H1 (cell line): ENCODE measurements at regions not wholly inside any gene's neighbourhood (a gene's known extent, or its start where the extent isn't known, plus 50 kb on each side); places are given as distances from the start of the nearest gene placed in this dataset.

ENCODE experiments used
- CTCF ChIA-PET: fragments of 300-600 bp; sonication (Branson Sonifier 250); formaldehyde crosslinking; loops from one replicate; lab custom pipeline; 2021; ENCODE audit not compliant: partially characterized antibody; lab: Charles Lee
- POLR2A ChIA-PET: fragments of 300-600 bp; sonication (Branson Sonifier 250); formaldehyde crosslinking; loops from one replicate; lab custom pipeline; 2021; ENCODE audit warnings: inconsistent platforms; ENCODE audit not compliant: partially characterized antibody; lab: Charles Lee
- DNase-seq, 2 experiments: peaks; one replicate each; pipeline versions ENCODE4 v3.0.0 to v3.0.0-alpha.2; 2010 to 2022; ENCODE audit warnings: low spot score in 2 of 2, low read depth in 1 of 2, mixed read lengths in 1 of 2
- FAIRE-seq: peaks from 2 replicates; lab custom pipeline; 2011; peaks lifted over from hg19 to GRCh38; lab: Jason Lieb, UNC
- H2AFZ ChIP-seq: 2 replicates; pipeline ENCODE4 v1.8.1; 2012; ENCODE audit warnings: low read length, inconsistent platforms
- H2AK5ac ChIP-seq: 2 replicates; pipeline ENCODE4 v1.6.1; 2013; ENCODE audit warnings: low read depth, low read length
- H2BK120ac ChIP-seq: replicated peaks from 2 replicates; pipeline ENCODE3; 2013; ENCODE audit warnings: low read depth, low read length, inconsistent platforms
- H2BK12ac ChIP-seq: 2 replicates; pipeline ENCODE4 v1.6.1; 2013; ENCODE audit warnings: low read depth, low read length
- H2BK15ac ChIP-seq: 2 replicates; pipeline ENCODE4 v1.6.1; 2013; ENCODE audit warnings: low read length
- H2BK20ac ChIP-seq: 2 replicates; pipeline ENCODE4 v1.6.1; 2013; ENCODE audit warnings: low read length
- H2BK5ac ChIP-seq: 2 replicates; pipeline ENCODE4 v1.6.1; 2013; ENCODE audit warnings: low read depth, low read length
- H3K14ac ChIP-seq: 2 replicates; pipeline ENCODE4 v1.6.1; 2013; ENCODE audit warnings: inconsistent platforms; ENCODE audit not compliant: insufficient read length
- H3K18ac ChIP-seq: 2 replicates; pipeline ENCODE4 v1.6.1; 2013; ENCODE audit warnings: low read length; ENCODE audit errors: extremely low read depth
- H3K23ac ChIP-seq: 2 replicates; pipeline ENCODE4 v1.6.1; 2013; ENCODE audit warnings: inconsistent platforms; ENCODE audit not compliant: insufficient read length
- H3K23me2 ChIP-seq: 2 replicates; pipeline ENCODE4 v1.6.1; 2013; ENCODE audit warnings: low read depth, low read length
- H3K27ac ChIP-seq: 2 replicates; pipeline ENCODE4 v1.6.1; 2011; ENCODE audit warnings: low read depth, low read length, inconsistent platforms
- H3K27me3 ChIP-seq, 4 experiments: replicated peaks in 1 of 4; 1 replicate in 1 of 4; 2 replicates in 3 of 4; pipeline versions ENCODE4 v1.6.1 to v1.8.1; 2011 to 2013; ENCODE audit warnings: low read length in 3 of 4, mild to moderate bottlenecking in 3 of 4, inconsistent platforms in 2 of 4, mixed read lengths in 2 of 4, moderate library complexity in 1 of 4; ENCODE audit not compliant: control insufficient read depth in 3 of 4, insufficient read depth in 3 of 4; ENCODE audit errors: extremely low read depth in 1 of 4
- H3K36me3 ChIP-seq, 4 experiments: 2 replicates each; pipeline versions ENCODE4 v1.6.1 to v1.8.1; 2011 to 2013; ENCODE audit warnings: mild to moderate bottlenecking in 4 of 4, low read length in 3 of 4, moderate library complexity in 2 of 4, control low read depth in 1 of 4, inconsistent platforms in 1 of 4; ENCODE audit not compliant: insufficient read depth in 4 of 4, control insufficient read depth in 2 of 4
- H3K4ac ChIP-seq: replicated peaks from 2 replicates; pipeline ENCODE3; 2013; ENCODE audit warnings: low read length, low read depth, mixed read lengths, inconsistent platforms; ENCODE audit not compliant: insufficient read length
- H3K4me1 ChIP-seq, 4 experiments: replicated peaks in 1 of 4; 1 replicate in 1 of 4; 2 replicates in 3 of 4; pipeline versions ENCODE4 v1.6.1 to v1.8.1; 2011 to 2013; ENCODE audit warnings: low read length in 3 of 4, inconsistent platforms in 2 of 4, mixed read lengths in 1 of 4; ENCODE audit not compliant: insufficient read depth in 4 of 4, control insufficient read depth in 3 of 4
- H3K4me2 ChIP-seq, 2 experiments: 2 replicates each; pipeline versions ENCODE4 v1.6.1 to v1.8.1; 2011 to 2013; ENCODE audit warnings: low read depth in 2 of 2, low read length in 2 of 2, control low read depth in 1 of 2, inconsistent platforms in 1 of 2, mild to moderate bottlenecking in 1 of 2; ENCODE audit not compliant: insufficient read depth in 1 of 2
- H3K4me3 ChIP-seq, 4 experiments: fragments of 200-600, 300-600 bp in 1 of 4; sonication (generic), shearing (Covaris generic), sonication (Bioruptor Twin) in 1 of 4; 2 replicates each; pipeline versions ENCODE4 v1.5.1 to v1.8.1; 2011 to 2016; ENCODE audit warnings: low read length in 4 of 4, low read depth in 3 of 4, control low read depth in 2 of 4, inconsistent platforms in 2 of 4, mild to moderate bottlenecking in 2 of 4, mixed read lengths in 1 of 4, moderate library complexity in 1 of 4; ENCODE audit not compliant: insufficient read depth in 2 of 4; ENCODE audit errors: extremely low read depth in 1 of 4
- H3K56ac ChIP-seq: replicated peaks from 2 replicates; pipeline ENCODE3; 2013; ENCODE audit warnings: low read depth, mild to moderate bottlenecking, mixed read lengths, low read length, inconsistent platforms; ENCODE audit not compliant: insufficient read length
- H3K79me1 ChIP-seq: 2 replicates; pipeline ENCODE4 v1.6.1; 2013; ENCODE audit warnings: low read depth, low read length, control low read depth
- H3K79me2 ChIP-seq, 2 experiments: 2 replicates each; pipeline versions ENCODE4 v1.6.1 to v1.8.1; 2012 to 2013; ENCODE audit warnings: low read length in 2 of 2, mild to moderate bottlenecking in 2 of 2, inconsistent platforms in 1 of 2; ENCODE audit not compliant: insufficient read depth in 2 of 2, control insufficient read depth in 1 of 2
- H3K9ac ChIP-seq, 4 experiments: replicated peaks in 1 of 4; 1 replicate in 1 of 4; 2 replicates in 3 of 4; pipeline versions ENCODE4 v1.6.1 to v1.8.1; 2011 to 2013; ENCODE audit warnings: low read depth in 3 of 4, low read length in 3 of 4, control low read depth in 2 of 4, mild to moderate bottlenecking in 2 of 4, moderate library complexity in 2 of 4, inconsistent platforms in 1 of 4; ENCODE audit errors: extremely low read depth in 1 of 4
- H3K9me3 ChIP-seq, 2 experiments: 2 replicates each; pipeline versions ENCODE4 v1.6.1 to v1.8.1; 2012 to 2013; ENCODE audit warnings: mild to moderate bottlenecking in 2 of 2, moderate library complexity in 2 of 2, control low read depth in 1 of 2, inconsistent platforms in 1 of 2, low read depth in 1 of 2, low read length in 1 of 2, mixed read lengths in 1 of 2; ENCODE audit not compliant: insufficient read depth in 2 of 2
- H4K20me1 ChIP-seq, 2 experiments: replicated peaks in 1 of 2; 2 replicates each; pipeline versions ENCODE3 to v1.8.1; 2011 to 2013; ENCODE audit warnings: inconsistent platforms in 2 of 2, low read length in 2 of 2, mild to moderate bottlenecking in 1 of 2; ENCODE audit not compliant: insufficient read depth in 2 of 2, control insufficient read depth in 1 of 2
- H4K5ac ChIP-seq: 2 replicates; pipeline ENCODE4 v1.6.1; 2013; ENCODE audit warnings: low read length, low read depth, mixed read lengths, inconsistent platforms; ENCODE audit not compliant: insufficient read length
- H4K8ac ChIP-seq: 2 replicates; pipeline ENCODE4 v1.8.0; 2013; ENCODE audit warnings: mild to moderate bottlenecking, moderate library complexity, low read length, inconsistent platforms; ENCODE audit not compliant: insufficient read depth; ENCODE audit errors: extremely low read depth
- H4K91ac ChIP-seq: replicated peaks from 2 replicates; pipeline ENCODE3; 2013; ENCODE audit warnings: low read length, mixed read lengths, inconsistent platforms; ENCODE audit not compliant: insufficient read length
- RFX5 ChIP-seq: IDR thresholded peaks from 2 replicates; pipeline ENCODE4 v1.6.1; 2011; ENCODE audit warnings: low read depth, low read length, improper control_type of control experiment, borderline replicate concordance
- RNF2 ChIP-seq: fragments of 200-900, 300-1000 bp; sonication (generic); IDR thresholded peaks from 2 replicates; pipeline ENCODE4 v1.7.1; 2016; ENCODE audit warnings: borderline replicate concordance, low read depth, mild to moderate bottlenecking, antibody characterized with exemption, low read length; ENCODE audit not compliant: poor library complexity, severe bottlenecking; ENCODE audit errors: missing control alignments
- WGBS, 2 experiments: shearing (Covaris generic) in 1 of 2; methylation state at CpG; one replicate each; pipeline versions ENCODE4 v1.1.6 to v1.1.7; 2013 to 2015; ENCODE audit warnings: low lambda C conversion rate in 2 of 2, mixed read lengths in 2 of 2, inconsistent platforms in 1 of 2, low coverage in 1 of 2, missing lambda C conversion rate in 1 of 2; ENCODE audit not compliant: insufficient replicate concordance in 2 of 2, insufficient coverage in 1 of 2, insufficient read length in 1 of 2; ENCODE audit errors: extremely low coverage in 1 of 2, missing lambda C conversion rate in 1 of 2; 5-methylcytosine and 5-hydroxymethylcytosine counted together

- H3K27me3 ChIP-seq: no peaks in the 10 kb centered on the region
- H3K4ac ChIP-seq: no peak overlapping the region
- no peak overlapping the region for H4K91ac ChIP-seq
- H2BK120ac ChIP-seq: no peak overlapping the region
- no peaks in the 10 kb centered on the region for H4K20me1 ChIP-seq
- no peak overlapping the region for H2BK5ac ChIP-seq
- H3K14ac ChIP-seq: no peak overlapping the region
- no peak overlapping the region for H2BK20ac ChIP-seq
- no peak overlapping the region for H3K4me2 ChIP-seq
- no peak overlapping the region for H3K23ac ChIP-seq
- H2AFZ ChIP-seq: no peak overlapping the region
- no peak overlapping the region for H4K5ac ChIP-seq
- no peaks in the 10 kb centered on the region for H3K4me1 ChIP-seq
- H3K18ac ChIP-seq: no peak overlapping the region
- no peaks in the 10 kb centered on the region for H3K36me3 ChIP-seq
- H3K9ac ChIP-seq: no peak overlapping the region
- CTCF ChIA-PET: no interaction called here
- 86% methylated on average over 2 of the region's 2 CpGs; no CpG with 5 or more reads in 1 of the 2 experiments for WGBS, 2 experiments
- H3K9me3 ChIP-seq: no peaks in the 10 kb centered on the region
- no peak for FAIRE-seq
- no peaks in the 10 kb centered on the region for H3K79me1 ChIP-seq
- POLR2A ChIA-PET: no interaction called here
- H3K23me2 ChIP-seq: no peaks in the 10 kb centered on the region
- no peak overlapping the region for H4K8ac ChIP-seq
- no peak for DNase-seq
- H3K27ac ChIP-seq: no peak overlapping the region
- no peak overlapping the region for H2BK15ac ChIP-seq
- H3K79me2 ChIP-seq: no peaks in the 10 kb centered on the region
- H2AK5ac ChIP-seq: no peak overlapping the region
- H3K4me3 ChIP-seq: no peak overlapping the region
- no peak overlapping the region for H2BK12ac ChIP-seq
- H3K56ac ChIP-seq: no peak overlapping the region
- TF ChIP-seq RFX5: no peak
- TF ChIP-seq RNF2: no peak
These were observed 117.5 kb downstream of the PCDH18 start for GRCh38 chr4:137414802-137415201.
